GM21529 (cell line): ENCODE measurements at regions not wholly inside any gene's neighbourhood (a gene's known extent, or its start where the extent isn't known, plus 50 kb on each side); places are given as distances from the start of the nearest gene placed in this dataset.

Experiments used
- ATAC-seq: cut with Tn5 transposase; IDR thresholded peaks from one replicate; pipeline ENCODE4 v1.9.1; 2021; ENCODE audit not compliant: unreplicated experiment

DNA sequence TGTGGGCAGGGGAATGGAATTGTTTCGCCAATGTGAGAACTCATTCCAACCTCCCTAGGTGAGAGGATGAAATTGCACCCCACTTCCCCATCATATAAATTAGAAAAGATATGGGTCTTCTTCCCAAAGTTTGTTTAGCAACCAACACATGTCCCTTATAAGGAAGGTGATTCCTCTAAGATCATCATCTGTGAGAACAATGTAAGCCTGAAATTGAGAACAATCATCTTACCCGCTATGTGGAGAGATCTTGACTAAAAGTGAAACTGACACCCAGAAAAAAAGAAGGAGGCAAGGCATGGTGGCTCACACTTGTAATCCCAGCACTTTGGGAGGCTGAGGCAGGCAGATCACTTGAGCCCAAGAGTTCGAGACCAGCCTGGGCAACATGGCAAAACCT, 173.2 kb upstream of the HMGA2 start:
- no peak for ATAC-seq

DNA sequence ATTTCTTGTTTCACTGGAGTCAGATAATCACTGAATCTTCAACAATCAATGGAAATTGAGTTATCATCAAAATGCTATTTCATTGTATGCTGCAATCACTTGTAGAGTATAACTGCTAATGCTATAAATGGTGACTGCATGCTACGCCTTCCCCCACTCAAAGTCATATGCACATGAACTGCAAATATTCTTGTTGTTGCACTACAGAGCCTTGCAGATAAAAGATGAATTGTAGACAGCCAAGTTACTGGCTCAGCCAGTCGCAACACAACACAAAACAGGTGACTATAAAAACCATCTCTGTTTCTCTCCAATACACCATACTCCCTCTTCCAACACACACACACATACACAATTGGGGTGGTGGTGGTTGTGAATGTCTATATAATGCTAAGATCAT, 171.0 kb upstream of the HMGA2 start:
- ATAC-seq: no peak

DNA sequence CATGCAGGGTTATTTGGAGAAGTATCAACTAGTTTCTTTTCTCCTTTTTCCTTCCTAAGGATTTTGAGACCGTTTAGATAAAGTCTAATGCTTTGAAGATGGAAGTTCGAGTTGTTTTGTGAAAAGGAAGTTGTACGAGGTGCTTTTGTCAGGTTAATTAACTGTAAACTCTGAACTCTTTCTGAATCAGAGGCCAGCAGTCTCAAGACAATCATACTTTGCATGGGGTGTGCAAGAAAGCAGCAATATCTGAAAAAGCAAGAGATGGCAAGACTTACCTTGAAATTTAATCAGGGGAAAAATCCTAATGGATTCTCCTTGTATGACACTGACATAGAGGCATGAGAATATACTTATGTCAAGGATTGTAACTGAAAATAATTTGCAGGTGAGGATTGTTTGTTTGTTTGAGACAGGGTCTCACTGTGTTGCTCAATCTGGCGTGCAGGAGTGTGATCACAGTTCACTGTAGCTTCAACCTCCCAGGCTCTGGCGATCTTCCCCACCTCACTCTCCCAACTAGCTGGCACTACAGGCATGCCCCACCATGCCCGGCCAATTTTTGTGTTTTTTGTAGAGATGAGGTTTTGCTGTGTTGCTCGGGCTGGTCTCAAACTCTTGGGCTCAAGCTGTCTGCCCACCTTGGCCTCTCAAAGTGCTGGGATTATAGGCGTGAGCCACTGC, 170.2 kb upstream of the HMGA2 start:
- ATAC-seq: no peak

DNA sequence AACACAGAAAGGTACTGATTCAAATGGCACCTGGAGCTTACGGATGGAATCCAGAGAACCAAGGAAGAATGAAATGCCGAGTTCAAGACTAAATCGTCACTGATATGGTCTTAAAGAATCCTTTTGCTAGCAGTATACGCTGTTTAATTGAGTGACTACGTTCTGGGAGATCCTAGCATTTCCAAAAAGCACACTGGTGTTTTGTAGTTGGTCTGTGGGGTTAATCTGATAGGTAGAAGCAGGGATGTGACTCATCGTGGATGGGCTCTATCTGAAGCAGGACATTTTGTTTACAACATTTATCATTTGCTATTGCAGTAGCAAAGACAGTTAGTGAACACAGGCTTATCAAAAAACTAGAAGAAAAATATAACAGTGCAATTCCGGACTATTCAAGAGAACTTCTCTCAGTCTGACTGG, 169.2 kb upstream of the HMGA2 start:
- ATAC-seq: no peak

DNA sequence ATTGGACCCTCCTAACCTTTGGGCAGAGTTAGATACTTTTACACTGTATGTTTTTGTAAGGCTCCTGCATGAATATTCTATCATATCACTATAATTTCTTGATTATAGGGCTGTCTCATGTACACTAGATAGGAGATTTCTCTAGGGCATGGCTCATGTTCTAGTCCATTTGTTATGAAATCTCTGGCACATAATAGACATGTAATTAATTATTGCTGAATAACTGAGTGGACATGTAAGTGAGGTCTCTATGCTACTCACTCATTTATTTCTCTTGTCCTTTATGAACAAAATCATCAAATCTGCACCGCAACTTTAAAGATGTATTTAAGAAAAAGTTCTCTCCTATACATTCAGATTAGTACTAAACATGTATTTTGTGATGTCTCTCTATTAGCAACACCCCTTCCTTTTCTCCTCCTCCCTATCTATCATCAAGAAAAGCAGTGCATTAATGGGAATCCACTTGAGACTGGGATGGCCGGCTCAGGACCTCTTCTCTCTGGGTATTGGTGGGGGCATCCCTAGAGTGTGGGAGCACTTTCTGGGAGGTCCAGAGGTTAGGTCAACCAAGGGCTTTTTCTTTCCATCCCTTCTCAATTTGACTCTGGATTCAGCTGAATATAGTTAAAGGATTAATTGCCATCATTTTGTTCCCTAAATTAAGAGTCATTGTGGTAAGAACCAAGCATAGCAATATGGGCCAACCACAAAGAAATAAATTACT, 168.0 kb upstream of the HMGA2 start:
- no peak for ATAC-seq

DNA sequence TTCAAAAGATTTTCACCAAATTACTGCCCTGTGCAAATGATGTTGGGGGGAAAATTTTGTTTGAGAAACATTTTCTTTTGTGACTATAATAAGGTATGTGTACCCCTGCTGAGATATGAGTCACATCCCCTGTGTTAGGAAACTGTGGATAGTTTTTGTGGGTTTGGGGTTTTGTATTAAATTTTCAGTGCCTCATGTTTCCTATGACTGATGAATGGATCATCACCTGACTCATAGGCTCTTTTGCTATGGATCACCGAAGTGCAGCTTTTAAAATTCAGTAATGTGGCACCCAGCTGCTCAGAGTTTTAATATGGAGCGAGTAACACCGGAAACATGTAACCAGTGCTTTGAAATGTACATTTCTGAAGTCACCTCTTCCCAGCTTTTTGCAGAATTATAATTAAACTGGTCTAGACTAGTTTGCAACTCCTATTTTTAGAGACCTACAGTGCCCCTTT, 167.4 kb upstream of the HMGA2 start:
- ATAC-seq: no peak

DNA sequence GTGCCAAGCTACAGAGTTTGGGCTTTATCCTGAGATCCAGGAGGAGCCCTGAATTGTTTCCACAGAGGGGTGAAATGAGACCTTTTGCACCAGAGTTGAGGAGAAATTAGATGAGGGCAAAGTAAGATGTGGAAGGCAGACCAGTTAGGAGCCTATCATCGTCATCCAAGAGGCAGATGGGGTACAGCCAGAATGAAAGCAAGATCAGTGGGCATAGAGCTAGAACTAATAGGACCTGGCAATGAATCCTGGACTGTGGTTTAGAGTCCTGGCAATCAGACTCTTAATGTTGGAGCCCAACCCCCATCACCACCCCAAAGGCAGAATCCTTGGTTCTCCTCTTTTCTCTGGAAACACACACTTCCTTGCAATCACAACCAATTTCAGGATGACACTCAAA, 166.6 kb upstream of the HMGA2 start:
- ATAC-seq: no peak

DNA sequence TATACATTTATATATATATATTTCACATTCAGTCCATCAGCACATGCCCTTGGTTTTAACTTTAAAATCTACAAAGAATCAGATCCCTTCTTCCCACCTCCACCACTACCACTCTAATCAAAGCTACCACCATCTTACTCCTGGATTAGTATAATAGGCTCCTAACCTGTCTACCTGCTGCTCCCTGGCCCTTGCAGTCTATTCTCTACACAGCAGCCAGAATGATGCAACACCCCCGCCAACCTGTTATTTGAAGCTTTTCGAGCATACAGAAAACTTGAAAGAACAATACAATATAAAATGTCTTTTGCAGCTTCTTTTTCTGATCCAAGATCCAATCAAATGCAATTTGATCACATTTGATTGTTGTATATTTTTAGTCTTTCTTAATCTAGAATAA, 165.9 kb upstream of the HMGA2 start:
- no peak for ATAC-seq

DNA sequence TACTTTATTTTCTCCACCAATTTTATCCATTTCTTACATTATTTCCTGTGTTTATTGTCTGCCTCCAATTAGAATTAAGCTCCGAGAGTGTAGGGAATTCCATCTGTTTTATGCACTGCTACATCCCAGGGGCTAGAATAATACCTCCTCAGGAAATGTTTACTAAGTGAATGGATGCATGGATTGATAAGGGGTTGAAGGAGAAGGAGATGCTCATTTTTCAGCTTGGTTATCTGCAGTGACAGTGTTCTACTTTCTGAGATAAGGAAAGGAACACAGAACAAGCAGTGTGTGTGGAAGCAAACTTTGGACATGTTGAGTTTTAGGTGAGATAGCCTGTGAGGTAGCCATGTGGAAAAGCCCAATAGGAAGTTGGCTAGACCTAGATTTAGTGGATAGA, 164.6 kb upstream of the HMGA2 start:
- ATAC-seq: no peak

DNA sequence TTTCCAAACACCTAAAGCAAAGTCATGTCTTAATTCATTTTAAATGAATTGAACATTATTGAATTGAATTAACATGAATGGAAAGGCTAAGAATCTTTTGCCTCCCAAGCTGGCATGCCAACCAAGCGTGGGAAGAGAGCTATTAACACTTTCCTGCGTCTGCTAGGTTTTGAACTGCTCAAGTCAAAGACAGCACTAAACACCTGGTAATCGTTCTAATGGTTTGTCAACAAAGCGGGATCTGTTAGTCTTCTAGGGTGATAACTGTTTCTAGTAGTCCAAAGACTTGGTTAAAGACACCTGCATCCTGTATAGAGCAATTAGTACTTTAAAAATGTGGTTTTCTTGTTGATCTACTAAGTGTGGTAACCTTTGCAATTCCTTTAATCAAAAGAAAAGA, 164.2 kb upstream of the HMGA2 start:
- ATAC-seq: no peak

DNA sequence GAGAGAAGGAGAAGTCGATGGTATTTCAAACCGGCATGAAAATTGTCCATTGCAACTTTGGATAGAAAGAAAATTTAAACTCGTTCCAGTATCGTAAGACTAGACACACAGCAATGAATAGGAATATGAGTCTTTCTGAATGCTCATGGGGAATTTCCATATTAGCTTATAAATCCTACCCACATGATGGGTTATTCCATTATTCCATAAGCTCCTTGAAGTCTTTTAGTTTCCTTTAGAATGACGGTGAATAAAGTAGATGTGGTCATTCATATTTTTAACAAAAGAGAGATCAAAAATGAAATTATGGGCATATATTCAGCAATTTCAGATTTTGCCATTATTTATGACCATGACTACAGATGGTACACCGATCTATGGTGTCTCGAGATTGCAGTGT, 163.4 kb upstream of the HMGA2 start:
- ATAC-seq: no peak

DNA sequence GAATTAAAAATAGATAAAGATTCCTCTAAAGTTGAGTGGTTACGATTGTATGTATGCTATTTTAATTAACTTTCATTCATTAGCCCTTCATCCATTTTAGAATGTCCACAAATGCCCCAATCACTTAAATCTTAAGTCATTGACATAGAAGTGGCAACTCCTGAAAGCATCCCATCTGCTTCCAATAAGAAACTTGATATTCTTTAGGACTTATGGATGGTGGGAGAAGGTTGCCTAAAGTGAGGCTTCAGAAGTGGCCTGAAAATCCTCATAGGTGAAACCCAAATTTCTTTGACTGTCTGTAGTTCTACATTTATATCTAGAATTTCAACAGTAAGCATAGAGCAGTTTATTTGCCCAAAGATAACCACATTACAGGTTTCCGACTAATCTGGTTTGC, 161.7 kb upstream of the HMGA2 start:
- no peak for ATAC-seq

DNA sequence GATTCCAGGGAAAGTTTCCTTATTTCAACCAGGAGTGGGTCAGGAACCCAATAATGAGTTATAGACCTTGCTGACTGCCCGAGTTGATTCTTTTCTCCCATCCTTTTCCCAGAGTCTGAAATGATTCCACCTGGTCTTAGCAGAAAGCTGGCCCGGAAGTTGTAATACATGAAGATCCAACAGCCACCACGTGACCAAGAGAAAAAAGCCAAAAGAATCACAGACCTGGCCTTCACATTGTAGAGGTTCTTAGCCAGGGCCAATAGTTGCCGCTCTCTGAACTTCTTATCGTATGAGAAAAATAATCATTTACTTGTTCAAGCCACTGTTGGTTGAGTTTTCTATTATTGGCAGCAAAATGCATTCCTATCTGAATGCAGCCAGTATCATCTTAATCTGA, 161.2 kb upstream of the HMGA2 start:
- ATAC-seq: no peak

DNA sequence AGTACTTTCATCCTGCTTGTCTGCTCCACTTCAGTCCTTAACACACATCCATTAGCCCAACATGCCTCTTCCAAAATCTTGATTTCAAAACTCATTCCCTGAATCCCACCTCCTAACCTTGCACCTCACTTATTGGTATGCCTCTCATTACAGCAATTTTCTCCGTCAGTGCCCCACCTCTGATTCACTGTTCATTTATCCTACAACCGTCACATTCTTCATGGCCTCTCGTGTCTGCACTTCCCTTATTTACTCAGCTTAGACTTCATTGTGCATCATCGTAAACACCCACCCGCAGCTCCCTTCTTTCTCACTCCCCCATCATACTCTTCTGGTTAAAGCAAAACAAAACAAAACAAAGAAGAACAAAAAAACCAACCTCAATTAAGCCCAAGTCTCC, 160.6 kb upstream of the HMGA2 start:
- no peak for ATAC-seq

DNA sequence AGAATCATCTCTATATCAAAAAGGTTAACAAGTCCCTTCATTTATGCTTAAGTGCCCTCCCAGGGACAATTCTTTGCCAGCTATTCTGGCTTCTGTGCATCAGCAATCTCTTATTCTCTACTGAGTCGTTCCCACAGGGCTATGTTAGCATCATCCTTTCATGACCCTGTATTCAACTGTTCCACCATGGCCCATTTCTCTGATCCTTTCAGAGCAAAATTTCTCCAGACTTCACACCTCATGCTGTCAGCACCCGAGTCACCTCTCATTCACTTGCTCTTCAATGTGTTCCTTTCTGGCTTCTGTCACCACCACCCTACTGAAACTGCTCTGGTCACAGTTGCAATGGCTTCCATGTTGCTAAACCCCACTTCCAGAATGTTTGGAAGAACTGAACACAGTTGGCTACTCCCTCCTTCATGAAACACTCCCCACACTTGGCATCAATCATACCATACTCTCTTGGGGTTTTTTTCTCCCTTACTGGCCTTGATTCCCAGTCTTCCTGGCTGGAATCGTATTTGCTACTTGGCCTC, 159.5 kb upstream of the HMGA2 start:
- ATAC-seq: no peak

DNA sequence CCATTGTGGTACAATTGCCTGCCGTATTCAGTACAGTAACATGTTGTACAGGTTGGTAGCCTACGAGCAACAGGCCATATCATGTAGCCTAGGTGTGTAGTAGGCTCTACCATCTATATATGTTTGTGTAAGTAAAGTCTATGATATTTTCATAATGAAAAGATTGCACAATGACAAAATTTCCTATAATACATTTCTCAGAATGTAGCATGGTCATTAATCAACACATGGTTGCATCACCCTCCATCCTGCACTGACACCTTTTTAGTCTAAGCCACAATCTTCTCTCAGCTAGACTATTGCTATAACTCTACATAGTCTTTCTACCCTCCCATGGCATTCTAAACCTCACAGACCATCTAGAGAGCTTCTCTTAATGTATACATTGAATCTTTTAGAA, 158.5 kb upstream of the HMGA2 start:
- ATAC-seq: no peak

DNA sequence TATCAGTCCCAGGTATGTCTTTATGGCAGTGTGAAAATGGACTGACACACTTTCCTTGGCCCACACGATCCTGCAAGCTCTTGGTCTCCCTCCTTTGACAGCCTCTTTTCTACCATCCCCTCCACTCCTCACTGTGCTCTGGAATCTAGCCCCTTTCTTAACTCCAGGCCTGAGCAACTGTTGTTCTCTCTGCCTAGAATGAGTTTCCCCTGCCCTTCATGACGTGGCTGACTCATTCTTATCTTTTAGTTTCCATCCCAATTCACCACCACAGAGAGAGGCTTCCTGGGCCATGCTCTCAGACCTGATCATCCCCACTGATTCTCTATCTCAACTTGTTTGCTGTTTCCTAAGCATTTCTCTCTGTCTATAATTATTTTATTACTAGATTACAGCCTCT, 157.4 kb upstream of the HMGA2 start:
- no peak for ATAC-seq

DNA sequence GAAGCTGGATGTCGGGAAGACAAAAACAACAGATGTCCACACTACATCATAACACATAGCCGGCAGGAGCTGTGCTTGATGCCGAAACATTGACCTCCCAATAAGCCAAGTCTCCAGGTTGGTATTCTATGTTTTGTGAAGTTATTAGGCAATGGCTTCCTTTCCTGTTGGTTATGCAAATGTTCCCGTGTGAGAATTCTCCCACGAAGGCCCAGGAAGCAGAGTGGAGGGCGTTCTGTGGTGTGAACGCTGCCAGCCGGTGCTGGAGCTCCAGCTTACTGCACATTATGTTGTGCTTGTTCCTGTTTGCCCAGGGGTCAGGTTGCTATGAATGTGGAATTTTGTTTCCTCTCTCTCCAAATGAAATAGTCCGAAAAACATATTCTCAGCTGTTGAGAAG, 156.4 kb upstream of the HMGA2 start:
- ATAC-seq: no peak

DNA sequence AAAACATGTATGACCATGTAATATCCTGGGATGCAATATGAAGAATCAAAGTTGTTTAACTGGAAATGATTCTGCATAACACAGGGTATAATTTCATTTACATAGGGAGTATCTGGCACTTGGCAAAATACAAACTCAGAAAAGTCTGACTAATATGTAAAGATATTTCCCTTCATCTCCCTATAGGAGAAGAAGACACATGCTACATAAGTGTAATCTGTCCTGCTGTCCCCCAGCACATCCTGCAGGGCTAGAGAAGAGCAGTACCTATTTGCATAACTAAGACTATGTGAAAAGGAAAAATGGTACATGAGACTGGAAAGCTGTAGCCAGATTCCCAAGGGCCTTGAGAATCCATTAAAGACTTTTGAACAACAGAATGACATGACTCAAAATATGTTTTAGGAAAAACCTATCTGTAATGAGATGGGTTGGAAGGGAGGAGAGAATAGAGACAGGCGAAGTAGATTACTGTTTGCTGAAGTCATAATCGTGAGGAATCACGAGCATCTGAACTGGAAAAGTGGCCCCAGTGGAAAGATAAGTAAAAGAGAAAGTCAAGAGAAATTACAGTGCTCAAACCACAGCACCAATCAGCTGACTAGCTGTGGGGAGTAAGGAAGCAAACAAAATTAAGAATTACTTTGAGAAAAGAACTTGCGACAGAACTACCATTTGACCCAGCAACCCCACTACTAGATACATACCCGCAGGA, 155.1 kb upstream of the HMGA2 start:
- ATAC-seq: no peak

DNA sequence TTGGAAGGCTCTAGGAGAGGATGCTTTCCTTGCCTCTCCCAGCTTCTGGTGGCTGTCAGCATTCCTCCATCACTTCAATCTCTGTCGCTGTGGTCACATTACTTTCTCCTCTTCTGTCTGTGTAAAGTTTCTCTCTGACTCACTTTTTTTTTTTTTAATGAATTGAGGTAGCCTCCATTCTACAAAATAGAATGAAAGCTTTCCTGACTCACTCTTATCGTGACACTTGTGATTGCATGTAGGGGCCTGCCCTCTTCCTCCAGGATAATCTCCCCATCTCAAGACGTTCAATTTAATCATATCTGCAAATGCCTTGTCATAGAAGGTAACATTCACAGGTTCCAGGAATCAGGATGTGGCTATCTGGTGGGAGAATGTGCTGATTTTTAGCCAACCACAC, 153.5 kb upstream of the HMGA2 start:
- no peak for ATAC-seq

DNA sequence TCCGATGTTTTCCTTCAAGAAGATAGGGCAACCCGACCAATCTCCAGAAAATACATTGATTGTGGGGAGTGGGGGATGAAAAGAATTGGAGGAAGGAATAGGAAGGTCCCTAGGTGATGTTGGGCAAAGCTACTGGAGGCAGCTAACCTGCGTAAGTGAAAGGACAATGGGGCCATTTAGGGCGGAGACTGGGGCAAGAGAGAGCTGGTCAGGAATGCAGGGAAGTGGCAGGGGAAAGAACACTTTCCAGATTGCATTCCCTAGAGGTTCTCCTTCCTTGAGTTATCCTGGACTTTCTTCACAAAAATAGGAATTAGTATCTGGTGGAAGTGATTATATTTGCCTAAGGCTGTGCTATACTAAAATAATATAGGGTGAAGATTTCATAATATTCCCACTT, 151.8 kb upstream of the HMGA2 start:
- ATAC-seq: no peak

DNA sequence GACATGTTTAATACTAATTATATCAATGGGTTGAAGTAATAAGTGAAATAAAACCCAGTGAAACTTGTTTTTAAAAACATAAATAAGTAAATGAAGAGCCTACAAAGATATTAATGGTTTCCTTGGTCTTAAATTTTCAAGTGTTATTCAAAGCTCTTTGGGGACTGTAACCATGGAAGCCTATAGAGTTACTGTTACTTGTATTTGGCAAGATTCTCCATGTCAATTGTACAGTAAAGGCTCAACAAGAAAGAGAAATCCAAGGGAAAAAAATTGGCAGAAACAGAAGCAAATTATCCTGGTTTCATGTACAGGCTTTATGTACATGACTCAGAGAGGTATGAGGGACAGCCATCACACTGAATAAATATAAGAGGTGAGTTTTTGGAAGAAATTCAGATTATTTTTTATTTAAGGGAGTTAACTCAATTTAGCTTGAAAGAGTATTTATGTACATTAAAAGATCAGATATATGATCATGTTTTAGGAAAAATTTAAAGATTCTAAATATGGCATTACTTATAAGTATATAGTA, 151.1 kb upstream of the HMGA2 start:
- no peak for ATAC-seq
